NCI-H2171 (cell line): ENCODE measurements at regions not wholly inside any gene's neighbourhood (a gene's known extent, or its start where the extent isn't known, plus 50 kb on each side); places are given as distances from the start of the nearest gene placed in this dataset.

Source experiments
- DNase-seq: peaks from one replicate; lab custom pipeline; 2025; lab: John Stamatoyannopoulos, UW

DNA sequence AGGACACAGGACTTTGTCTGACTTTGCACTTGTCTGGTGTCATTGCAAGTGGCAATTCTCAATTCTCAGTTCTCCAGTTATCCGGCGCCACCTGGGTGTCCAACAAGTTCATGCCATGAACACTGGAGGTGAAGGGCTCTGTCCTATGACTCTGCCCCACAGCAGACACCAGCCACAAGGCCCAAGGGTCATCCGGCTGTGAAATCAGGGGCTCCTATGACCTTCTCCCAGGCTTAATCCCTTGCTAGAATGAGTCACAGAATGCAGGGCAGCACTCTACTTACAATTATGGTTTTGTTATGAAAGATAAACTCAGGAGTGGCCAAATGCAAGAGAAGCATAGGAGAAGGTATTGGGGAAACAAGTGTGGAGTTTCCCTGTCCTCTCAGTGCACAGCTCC lies 392.0 kb downstream of the GADD45G start:
- DNase-seq, result no peak

DNA sequence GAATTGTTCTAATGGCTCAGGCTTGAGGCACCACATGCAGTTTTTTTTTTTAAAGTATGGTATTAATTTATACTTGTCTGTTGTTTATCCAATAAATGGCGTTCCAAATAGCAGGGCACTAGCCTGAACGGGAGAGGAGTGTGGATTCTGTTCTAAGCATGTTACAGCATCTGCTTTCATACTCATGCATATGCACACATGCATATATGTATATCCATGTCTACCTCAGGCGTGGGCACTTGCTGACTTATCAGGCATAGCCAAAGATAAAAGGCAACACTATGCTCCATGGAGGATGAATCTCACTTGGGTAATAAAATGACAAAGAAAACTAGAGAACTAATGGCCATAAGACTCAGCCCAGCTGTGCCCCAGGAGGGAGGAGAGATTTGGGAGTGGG lies 393.8 kb downstream of the GADD45G start:
- no peak for DNase-seq

DNA sequence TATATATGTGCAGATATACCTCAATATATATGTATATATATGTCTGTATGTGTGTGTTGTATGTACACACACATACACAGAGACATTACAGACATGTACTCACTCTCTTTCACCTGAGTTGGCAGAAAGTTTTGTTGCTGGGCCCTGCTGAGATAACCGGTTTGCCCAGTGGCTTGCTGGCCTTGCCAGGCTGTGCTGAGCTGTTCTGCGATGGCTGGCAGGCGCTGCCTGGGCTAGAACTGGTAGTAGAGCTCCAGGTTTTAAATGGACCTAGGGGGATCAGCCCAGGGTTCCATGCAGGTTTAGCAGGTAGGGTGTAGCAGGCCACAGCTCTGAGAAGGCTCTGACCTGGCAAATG lies 394.3 kb downstream of the GADD45G start:
- no peak for DNase-seq

DNA sequence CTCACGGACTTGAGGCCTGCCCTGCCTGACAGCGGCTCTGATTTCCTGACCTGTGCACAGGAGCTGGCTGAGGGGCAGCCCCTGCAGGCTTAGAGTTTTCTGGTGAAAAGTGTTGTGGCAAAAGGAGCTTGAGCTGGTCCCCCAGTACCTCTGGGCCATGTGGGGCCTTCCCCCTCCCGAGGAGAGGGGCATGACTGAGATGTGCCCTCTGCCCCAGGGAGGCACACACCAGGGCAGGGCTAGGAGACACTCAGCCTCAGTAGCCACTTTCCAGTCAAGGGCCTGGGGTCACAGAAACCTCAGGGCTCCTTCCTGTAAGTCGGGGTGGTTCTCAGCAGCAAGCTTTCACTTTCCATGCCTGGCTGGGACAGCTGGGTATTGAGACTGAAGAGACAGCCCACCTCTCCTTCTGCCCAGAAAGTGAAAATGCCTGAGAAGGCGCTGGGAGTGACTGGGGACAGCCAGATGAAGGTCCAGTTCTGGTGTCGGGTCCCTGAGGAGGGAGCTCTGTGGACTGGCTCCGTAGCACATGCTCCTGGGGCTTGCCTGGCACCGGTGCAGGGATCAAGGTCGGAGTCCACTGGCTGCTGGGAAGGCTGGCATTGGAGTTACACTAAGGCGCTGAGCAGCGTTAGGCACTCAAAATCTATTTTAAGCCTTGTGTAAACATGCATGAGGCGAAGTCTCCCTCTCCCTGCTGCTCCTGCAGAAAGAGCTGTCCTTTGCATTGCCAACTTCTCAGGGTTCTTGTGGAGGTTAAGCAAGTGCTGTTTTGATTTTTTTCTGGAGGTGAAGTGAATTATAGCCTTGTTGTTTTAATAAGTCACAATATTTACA lies 394.9 kb downstream of the GADD45G start:
- peak; percentile 36 for DNase-seq

DNA sequence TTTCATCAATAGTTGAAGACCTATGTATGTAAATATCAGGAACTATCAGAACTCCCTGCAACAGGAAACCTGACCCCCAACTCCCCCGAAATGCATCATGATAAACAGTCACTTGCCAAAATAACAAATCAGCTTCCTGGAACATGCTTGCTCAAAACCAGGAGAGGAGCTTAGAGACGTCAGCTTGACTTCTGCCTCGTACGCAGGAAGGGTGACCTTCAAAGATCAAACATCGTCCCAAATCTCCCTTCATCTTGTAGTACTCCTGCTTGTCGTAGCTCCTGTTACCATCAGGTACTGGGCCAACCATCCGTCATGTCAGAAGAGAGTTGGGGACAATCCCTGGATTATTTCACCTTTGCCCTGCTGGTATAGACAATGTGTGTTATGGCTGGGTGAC lies 396.1 kb downstream of the GADD45G start:
- DNase-seq, result no peak

DNA sequence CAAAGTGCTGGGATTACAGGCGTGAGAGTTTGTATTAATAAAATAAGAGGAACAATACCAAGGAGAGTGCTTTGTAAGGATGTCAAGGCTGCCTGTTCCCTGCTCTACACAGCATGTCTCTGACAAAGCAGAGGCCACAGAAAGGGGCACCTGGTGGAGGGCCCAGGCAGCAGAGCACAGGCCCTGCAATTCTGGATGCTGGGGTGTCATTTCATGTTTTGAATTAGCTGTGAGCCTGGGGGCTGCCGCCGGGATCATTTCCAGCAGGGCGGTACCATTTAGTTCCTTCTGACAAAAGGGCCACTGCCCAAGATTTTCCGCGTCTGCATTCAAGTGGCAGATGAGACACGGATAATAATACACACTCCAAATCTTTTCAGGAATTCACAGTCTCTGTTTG lies 396.9 kb downstream of the GADD45G start:
- no peak for DNase-seq

DNA sequence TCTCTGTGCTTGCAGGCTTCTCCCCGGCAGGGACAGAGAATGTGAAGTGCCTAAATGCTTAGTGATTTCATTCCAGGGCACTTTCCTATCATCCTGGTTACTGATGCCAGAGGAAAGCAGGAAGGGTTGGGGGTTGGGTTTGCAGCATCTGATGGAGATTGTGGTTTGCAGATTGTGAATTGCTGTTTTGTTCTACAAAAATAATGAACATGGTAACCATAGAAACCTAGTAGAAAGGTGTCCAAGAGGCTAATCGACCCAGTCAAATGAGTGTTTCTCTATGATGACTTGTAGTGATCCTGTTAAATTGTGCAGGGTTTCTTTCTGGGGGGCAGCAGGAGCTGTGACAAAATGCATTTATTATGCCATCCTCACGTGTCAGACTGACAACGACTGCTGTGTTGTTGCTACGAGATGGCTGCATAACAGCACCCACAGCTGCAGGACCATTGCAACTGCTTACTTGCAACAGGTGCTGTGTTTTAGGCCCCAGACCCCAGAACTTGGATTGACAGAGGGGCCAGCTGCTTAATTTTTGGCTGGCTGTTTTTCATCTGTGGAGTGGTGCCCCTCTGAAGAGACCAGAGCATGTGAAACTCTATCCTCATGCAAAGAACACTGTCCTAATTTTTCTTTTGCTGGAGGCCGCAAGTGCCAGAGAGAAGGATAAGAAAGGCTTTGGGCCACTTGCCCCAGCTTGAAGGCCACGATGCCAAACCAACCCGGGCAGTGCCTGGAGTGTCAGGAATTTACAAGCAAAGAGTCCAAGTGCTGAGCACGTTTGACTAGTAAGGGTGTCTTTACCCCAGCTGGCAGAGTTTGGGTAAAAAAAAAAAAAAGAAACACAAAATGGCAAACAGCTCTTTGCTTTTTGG lies 397.8 kb downstream of the GADD45G start:
- DNase-seq, result no peak

DNA sequence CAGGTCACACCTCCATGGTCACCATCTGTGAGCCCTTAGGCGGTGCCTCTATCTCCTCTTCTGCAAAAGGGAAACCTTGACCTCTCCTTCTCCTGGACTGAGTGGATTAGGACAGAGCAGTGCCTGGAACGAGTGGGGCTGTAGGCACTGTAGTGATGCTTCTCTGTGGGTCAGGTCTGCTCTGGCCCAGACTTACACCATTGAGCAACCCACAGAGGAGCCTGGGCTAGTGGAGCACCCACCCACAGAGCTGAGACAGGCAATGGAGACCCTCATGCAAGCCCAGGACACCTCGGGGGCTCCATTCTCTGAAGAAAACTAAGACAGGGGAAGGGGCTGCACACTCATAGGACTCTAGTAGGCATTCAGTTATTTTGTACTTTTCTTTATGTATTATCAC lies 400.6 kb downstream of the GADD45G start:
- no peak for DNase-seq

DNA sequence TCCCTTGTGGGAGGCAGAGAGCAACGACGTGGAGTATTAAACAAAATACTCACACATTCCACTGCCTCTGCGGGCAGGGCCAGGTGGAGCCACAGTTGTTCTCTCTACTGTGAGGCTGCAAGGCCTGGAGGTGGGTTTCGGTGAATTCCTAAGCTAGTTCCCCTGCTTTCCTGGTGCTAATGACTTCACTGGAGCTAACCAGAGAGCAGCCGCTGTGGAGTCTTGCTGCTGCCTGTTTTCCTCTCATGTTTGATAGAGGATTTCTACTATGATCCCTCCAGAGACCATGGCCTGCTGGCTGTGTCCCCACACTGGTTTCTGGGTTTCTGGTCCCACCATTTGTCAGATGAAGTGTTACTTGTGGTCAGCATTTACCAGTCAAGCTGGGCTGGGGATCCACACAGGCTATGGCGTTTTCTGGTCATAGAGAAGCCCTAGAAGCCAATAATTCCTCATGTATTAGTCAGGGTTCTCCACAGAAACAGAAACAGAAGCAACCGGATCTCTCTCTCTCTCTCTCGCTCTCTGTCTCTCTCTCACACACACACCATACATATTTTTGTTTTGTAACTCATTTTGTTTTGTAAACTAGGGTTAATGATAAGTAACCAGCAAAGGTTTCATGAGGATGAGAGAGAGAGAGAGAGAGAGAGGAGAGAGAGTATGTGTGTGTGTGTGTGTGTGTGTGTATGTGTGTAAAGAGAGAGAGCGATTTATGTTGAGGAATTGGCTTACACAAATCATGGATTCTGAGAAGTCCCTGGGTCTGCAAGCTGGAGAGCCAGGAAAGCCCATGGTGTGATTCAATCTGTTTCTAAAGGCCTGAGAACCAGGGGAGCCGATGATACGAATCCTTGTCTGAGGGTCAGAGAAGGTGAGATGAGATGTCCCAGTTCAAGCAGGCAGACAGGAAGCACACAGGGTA lies 403.0 kb downstream of the GADD45G start:
- no peak for DNase-seq

DNA sequence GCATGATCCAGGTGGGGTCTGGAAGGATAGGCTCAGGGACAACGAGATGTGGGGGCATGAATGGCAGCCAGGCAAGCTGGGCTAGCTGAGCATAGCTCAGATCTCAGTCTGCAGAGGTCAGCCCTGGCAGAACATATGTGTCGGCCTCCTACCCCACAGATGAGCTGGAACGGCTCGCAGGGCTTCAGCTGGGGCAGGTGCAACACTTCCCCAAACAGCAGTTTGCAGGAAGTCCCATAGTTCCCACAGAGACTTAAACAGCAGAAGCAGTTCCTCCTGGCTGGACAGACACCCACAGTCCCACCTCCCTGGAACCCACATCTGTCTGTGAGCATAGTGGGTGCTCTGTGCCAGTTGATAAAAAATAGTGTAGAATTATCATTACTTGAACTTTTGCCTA lies 404.6 kb downstream of the GADD45G start:
- no peak for DNase-seq

DNA sequence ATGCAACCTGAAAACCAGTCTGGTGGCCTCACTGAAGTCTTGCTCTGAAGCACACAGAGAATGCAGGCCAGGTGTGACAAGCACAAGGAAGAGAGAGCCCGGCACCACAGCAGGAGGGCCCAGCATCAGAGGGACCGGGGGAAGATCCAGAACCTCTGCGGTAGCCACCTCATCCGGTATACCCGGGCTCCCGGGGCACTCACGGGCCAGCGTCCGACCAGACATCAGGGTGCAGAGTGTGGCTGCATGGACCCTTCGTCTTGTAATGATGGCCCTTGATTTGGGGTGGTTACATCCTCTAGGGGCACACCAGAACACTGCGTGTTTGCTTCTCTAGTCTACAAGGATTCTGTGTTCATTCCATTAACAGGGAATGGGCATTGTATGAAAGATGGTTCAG lies 406.0 kb downstream of the GADD45G start:
- DNase-seq, result no peak

DNA sequence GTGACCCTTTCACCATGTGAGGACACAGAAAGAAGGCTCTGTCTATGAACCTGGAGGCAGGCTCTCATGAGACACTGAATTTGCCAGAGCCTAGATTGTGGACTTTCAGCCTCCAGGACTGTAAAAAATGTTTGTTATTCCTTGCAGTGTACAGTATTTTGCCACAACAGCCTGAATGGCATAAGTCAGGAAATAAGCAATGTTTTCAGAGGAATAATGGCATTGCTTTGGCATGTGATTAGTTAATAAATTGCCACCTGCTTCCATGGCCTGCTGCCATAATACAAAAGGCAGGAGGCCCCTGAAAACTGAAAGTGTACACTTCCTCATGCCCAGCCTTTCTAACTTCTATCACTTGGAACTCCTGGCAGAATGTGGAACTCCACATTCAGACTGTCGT lies 408.1 kb downstream of the GADD45G start:
- DNase-seq, result peak; percentile 21

DNA sequence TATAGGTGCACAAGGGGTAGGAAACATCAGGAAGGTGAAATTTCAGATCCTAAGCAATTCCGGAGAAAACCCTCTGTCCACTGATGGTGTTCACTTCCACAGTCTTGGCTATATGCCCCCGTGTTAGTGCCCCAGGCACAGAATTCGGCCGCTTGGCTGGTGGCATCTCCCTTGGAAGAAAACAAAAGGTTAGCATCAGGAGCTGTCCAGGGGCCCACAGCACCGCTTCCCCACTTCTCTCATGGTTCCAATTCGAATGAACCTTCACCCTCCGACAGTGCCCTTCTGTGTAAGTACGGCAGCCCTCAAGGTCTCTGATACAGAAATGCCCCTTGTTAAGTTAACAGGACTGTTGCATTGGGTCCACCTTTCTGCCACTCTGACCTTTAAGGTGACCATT lies 409.0 kb downstream of the GADD45G start:
- no peak for DNase-seq

DNA sequence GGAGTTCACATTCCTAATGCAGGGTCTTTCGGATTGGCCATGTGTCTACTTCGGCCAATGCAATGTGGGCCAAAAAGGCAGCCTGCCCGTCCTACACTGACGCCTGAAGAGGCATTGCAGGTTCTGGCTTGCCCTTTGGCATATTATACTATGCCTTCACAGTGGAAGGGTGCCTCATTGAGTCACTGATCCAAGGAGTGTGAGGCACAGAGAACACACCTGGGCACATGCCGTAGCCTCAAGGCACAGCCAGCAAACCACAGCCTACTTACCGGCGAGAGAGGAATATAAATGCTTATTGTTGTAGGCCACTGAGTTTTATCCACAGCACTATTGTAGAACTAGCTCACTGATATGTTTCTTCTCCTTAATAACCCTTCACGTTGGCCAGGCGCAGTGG lies 409.6 kb downstream of the GADD45G start:
- no peak for DNase-seq

DNA sequence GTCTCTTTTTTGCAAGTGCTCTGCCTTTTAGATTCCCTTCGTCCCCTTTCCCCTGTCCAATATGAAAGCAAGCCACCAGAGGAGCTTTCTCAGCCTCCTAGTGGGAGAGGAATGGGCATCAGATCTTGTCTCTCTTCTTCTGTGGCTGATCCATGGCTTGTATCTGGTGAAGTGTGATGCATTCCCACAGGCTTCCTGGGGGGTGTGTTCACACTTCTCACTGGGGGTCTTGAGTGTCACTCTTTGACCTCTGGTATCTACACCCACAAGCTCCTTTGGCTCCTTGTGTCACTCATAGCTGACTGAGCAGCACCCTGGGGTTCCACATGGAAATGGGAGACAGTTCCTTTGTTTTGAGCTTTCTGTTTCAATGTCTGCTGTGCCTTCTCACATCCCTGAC lies 411.5 kb downstream of the GADD45G start:
- DNase-seq, result no peak

DNA sequence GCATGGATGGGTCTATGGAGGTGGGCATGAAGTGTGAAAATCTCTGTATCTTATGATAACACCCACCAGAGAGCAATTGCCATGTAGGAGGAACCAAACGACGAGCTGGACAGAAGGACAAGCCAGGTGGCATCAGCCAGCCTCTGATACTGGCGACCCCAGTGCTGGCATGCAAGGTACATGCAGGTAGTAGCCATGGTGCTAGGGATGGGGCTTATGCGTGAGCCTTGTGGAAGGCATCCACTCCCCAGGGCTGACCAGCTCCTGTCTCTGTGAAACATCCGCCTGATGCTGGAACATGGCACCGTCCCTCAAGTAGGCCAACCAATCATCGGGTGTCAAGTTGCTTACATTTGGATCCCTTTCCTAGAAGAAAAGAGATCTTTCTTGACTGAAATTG lies 412.9 kb downstream of the GADD45G start:
- no peak for DNase-seq

DNA sequence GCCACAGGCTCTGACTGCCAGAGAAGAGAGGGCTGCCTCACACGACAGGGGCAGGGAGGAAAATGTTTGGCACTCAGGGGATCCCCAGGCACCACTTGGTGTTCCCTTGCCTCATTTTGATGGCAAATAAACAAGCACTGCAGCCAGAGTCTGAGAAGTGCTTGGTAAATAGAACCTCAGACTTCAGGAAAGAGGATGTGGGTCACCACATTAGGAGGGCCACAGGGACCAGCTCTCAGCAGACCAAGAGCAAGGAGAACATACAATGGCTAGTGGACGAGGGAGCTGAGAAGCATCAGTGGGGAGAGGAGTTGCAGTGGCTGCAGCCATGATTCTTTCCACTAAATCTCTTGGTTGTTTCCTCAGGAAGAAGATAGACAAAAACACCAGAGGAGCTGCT lies 413.9 kb downstream of the GADD45G start:
- no peak for DNase-seq

DNA sequence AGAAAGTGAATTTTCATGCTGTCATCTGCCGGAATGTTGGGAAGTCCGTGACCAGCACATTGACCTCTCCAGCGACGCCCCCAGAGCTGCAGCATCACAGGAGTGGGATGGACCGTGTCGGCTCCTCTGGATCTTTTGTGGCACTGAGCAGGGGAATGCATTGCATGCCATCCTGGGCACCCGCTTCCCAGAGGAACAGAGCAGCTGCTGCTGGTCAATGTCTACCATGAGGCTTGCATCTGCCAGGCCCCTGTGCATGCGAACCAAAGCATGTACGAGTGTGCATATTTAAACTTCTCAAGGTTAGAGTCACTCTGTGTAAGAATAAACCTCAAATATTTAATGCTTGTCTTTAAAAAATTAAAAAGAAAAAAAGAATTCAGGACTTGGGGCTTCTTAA lies 414.8 kb downstream of the GADD45G start:
- DNase-seq, result no peak

DNA sequence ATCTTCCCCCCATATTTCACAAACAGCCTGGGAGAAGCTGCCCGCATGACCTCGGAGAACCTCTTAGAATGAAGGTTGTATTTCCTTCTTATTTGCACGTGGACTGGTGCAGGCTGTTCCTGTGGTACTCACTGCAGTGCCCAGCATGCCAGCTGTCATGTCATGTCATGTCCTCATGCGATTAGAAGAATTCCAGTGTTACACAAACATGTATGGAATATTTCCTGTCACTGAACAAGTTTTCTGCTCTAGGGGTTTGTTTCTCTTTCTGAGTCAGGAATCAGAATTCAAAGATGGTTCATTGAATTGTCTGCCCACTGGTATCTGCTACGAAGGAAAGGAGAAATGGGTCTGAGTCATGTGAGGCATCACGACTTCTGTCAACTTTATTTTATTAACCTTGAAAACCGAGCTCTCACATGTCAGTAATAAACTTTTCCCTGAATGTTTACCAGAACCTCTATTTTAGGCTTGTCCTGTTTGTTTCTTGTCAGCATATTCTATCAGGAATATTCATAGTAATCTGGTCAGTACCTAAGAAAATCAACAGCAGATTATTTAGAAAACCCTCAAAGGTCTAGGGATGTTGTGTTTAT lies 415.6 kb downstream of the GADD45G start:
- DNase-seq, result no peak

DNA sequence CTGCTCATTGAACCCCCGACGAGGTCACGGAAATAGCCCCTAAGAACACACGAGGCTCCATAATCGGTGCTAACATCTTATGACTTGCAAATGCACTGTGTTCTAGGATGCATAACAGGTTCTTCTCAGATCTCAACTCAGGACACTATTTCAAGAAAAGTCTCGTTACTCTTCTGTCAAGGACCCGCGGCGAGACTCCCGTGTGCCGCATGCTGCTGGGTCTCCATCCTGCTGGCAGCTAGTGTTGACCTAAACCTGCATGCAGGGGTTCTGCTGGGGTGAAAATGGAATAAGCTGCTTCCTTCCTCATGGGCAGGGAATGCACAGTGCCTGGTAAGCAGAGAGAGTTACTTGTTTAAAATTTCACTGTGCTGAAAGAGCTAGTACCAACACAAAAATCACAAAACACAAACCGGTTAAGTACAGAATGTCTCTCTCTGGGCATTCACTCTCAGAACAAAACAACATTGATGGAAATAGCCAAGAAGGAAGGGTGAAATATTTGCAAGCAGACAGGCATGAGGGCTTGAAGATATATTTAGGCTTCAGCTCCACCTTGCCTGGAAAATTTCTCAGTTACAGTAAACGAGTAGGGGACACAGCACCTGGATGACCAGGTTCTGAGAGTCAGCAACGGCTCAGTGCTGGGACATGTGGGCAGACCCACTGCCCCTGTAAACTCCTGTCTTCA lies 416.5 kb downstream of the GADD45G start:
- DNase-seq, result no peak

DNA sequence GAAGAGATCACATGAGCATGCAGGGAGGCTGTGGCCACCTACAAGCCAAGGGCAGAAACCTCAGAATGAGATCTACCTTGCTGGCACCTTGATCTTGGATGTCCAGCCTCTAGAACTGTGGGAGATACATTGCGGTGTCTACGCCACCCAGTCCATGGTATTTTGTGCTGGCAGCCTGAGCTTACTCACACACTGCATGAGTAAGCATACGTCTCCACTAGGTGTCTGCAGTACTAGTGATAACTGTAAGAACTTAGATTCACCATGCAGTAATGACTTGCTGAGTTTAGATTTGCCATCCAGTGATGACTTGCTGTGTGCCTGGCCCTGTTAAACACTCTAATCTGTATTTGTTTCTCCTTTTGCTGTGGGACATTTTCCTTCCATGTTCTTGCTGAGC lies 417.7 kb downstream of the GADD45G start:
- no peak for DNase-seq
